ENCODE measurements at regions not wholly inside any gene's neighbourhood (a gene's known extent, or its start where the extent isn't known, plus 50 kb on each side); places are given as distances from the start of the nearest gene placed in this dataset.

DNA sequence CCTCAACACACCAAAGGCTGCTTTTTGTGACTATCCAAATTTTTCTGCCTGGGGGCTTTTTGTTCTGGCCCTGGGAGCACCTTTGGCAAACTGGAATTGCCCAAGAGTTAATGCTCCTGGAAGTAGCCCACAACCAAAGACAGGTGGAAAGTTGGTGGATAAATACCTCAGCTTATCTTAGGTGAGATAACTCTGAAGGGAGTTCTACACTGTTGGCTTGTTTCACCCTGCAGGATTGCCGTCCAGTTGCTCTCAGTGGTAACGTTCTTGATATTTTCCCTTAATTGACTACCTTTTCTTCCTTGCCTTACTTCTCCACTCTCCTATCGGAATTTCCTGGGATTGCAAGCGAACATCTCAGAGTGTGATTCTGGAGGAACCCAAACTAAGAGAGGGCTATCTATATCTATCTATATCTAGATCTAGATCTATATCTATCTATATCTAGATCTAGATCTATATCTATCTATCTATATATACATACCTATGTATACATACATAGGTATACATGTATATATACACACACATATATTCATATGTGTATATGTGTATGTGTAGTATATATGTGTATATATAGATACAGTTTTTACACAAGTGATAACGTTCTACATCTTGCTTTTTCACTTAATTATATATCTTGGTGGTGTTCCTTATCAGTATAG lies 82.6 kb upstream of the DHX15 start:
- no peak for DNase-seq

DNA sequence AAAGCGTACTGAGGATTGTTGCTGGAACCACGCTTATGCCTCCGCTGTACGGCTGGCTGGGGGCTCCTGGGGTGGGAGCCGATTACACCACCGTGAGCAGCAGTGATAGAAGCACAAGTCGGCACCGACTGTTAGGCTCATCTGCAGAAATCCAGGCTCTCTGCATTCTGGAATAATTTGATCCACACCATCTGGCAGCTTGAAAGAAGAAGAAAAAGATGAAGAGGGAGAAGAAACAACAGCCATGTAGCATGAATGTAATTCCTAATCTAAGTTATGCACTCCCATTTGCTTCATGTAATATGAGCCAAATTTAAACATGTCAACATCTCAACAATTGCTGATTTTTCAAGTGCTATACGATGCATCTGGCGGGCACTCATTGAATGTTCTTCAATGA lies 84.6 kb upstream of the DHX15 start:
- no peak for DNase-seq

DNA sequence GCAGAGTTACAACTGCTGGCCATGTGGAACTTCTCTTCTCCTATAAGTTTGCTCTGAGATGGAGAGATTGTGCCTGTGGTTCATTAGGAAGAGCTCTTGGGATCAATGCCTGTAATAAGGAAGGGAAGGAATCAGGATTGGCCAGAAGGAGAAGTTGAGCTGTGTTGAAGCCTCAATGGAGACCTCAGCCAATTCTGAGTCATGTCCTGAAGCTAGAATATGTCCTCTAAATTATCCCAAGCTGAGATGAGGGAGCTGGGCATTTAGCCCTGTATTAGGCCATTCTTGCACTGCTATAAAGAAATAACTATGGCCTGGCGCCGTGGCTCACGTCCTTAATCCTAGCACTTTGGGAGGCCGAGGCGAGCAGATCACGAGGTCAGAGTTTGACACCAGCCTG lies 85.4 kb upstream of the DHX15 start:
- no peak for DNase-seq

DNA sequence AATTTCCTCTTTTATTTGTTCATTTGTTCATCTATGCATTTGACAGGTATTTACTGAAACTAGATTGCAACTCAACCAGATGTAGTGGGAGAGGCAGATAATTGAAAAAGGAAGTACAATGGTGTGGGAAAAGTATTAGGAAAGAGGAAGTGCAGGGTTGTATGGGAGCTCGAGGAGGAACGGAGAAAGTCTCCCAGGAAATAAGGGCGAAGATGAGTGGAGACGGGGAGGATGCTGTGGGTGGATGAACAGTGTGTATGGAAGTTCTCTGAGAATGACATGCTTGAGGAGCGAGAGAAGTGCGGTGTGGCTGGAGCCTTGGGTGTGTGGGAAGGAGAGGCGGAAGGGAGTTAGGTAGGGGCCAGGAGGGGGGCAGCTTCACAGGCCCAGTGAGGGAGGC lies 87.5 kb upstream of the DHX15 start:
- DNase-seq = peak; percentile 16

DNA sequence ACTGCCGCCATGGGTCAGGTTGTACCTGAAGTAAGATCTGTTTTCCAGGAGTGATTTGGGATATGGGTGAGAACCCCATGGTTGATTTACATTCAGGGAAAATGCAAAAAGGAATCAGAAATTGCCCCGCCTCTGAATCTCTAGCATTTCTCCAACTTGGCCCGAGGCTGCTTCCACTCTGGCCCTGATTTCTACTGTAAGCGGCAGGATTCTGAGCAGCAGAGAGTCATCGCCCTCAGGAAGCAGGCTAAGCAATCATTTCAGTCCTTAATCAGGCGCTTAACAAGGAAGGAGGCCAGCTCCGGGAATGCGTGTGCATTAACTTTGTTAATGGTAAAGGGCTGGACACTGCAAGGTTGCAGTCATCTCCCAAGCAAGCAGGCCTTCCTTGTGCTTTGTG lies 88.5 kb upstream of the DHX15 start:
- DNase-seq = no peak

DNA sequence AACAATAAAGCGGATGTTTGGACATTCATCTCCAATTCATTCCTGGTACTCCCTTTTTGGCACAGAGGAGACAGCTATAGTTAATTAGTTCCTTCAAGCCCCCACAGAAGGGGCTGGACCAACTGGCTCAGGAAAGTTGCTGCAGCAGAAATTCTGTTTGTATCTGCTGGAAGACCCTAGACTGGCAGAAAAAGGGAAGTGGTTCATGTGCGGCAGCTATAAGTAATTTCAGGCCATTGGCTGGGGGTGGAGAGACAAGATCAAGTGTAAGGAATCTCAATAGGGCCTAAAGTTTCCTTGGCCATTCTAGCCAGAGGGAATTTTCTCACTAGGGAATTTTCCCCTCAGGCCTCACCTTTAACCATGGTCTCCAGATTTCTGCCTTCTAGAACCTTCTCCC lies 89.9 kb upstream of the DHX15 start:
- DNase-seq = peak; percentile 69

DNA sequence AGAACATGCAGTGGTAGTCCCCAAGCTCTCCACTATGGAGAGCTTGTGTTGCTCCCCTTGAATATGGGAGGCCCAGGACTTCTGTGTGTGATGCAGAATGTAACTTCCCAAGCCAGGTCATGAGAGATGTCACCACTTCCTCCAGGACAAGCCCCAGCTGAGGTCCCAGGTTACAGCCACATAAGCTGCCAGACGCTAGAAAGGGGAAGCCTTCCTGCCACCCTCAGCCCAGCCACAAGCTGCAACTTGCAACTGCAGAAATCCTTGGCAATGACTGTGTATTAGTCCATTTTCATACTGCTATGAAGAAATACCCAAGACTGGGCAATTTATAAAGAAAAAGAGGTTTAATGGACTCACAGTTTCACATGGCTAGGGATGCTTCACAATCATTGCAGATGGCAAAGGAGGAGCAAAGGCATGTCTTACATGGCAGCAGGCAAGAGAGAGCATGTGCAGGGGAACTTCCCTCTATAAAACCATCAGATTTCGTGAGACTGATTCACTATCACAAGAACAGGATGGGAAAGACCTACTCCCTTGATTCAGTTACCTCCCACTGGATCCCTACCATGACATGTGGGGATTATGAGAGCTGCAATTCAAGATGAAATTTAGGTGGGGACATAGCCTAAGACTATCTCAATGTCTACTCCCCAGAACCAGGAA lies 91.5 kb upstream of the DHX15 start:
- DNase-seq = peak; percentile 91

DNA sequence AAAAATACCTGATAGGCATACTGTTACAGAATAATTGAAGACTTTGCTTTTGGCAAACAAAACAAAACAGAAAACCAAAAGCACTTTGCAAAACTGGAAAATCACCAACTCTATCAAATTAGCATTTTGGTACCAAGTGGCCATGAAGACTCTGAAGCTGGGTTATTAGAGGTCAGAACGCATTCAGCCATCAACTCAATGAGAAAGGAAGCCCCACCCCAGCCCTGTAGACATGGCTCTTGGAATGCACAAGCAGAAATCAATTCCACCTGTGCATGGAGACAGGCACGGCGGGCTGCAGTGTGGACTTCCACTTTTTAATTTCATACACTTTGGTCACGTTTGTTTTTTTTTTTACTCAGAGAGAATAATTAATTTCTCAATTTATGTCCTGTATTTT lies 93.6 kb upstream of the DHX15 start:
- no peak for DNase-seq

DNA sequence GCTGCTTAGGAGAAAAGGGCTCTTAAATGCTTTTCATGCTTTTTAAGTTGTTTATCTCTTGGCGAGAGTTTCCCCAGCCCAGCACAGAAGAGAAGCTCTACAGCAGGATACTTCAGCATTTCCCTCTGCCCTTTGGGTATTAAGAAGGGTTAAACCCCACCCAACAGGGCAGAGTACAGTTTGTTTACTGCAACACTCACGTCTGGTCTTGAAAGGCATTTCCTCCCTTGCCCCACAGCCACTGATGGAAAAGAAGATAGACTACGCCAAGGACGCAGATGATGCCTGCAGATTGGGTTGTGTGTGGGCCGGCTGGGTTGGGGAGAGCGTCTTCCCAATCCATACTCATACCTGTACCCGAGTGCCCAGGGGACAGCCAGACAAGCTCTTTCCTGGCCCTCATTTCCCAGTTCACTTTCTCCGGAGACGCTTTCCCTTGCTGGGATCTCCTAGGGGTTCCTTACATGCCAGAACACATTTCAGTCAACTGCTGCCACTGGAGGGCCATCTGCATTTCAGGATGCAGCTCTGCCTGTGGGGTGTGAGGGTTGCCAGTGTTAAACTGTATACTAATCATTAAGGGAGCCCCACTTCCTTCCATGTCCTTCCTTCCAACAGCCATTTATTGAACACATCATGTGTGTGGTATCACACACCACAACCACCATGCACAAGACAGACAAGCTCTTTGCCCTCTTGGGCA lies 96.5 kb upstream of the DHX15 start:
- no peak for DNase-seq

DNA sequence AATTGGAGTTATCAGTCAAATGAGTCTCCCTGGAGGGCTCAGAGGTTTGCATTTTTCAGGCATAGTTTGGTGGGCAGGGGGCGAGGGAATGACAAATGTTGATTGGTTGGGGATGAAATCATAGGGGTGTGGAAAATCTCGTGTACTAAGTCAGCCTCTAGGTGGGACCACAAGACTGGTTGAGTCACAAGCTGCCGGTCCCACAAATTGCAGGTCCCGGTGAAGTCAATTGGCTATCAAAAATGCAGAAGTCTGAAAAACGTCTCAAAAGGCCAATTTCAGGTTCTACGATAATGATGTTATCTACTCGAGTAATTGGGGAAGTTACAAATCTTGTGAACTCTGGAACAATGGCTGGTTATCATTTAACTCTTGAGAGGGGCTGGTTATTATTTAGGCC lies 98.8 kb upstream of the DHX15 start:
- peak; percentile 71 for DNase-seq

DNA sequence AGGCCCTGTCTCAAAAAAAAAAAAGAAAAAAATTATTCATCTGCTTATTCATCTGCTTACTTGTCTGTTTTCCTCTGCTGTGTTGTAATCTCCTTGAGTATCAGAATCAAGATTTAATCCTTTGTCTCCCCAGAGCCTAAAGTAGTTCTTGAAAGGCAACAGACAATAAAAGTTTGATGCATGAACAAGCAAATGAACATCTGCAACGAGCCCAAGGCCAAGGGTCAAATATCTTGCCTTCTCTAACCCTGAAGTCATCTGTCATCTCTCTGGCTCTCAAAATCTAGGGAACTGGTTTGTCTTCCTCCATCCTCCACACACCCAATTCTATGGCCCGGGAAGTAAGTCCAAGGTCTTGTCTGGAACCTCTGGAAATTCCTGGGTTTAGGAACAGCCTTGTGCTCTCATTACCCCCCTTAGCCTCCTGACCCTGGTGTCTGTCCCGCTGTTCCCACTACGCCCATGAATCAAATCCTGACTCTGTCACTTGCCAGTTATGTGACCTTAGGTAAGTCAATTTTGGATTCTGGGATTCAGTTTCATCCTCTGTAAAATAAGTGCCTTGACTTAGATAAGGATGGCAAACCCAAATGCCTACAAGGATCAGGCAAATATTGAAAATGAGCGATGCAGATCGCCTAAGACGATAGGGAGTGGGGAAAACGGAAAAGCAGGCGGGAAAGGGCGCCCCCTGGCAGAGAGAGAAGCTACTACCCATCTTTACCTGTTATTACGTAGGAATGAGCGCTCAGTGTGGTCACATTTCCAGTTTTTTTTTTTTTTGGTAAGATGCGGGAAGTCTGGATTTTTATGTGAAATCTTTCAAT lies 102.7 kb upstream of the DHX15 start:
- no peak for DNase-seq

DNA sequence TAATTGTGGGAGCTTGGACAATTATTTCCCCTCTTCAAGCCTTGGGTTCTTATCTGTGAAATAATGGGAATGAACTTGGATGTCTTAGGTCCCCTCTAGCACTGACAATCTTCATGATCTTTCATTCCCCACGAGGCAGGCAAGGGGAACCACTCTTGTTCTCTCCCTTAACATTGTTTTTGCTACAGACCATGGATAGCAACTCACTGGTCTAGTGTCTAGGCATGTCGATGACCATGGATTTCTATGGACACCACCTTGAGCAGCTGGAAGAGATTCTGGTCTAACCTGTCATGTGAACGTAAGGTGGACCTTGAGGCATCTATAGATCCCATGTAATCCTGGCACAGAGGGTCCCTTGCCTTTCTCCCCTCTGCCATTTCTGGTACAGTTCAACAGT lies 104.1 kb upstream of the DHX15 start:
- no peak for DNase-seq

DNA sequence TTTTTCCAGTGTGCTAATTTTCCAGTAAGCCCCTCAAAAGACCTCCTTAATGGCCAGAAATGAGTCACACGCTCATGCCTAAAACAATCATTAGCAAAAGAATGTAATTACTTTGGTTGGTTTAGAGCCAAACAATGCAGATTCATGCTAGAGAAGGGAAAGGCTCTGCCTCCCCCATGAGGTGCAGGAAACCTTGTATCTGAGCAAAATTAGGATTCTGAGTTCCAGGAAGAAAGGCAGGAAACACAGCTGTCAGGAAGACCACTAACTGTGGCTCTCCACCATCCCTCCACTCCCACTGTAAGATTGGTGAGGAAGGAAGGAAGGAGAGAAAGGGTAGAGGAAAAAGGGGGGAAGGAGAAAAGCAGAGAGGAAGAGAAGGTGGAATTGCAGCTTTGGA lies 104.9 kb upstream of the DHX15 start:
- DNase-seq = no peak

DNA sequence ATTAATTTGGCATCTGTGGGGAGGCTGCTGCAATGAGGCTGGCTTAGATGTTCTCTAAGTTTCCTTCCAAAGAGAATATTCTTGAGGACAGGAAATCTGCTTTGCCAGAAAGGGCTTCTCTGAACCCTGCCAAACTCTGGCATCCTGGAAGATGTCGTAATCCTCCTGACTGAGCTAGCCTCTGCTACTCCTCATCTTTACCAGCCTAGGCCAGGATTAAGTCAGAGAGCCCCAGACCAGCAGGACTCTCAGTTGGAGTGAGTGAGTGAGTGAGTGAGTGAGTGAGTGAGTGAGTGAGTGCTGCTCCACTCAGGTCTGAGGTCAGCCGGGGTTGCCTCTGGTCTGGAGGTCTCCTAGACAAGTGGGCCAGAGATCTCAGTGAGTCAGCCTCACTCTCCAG lies 104.9 kb upstream of the SOD3 start:
- peak; percentile 28 for DNase-seq

DNA sequence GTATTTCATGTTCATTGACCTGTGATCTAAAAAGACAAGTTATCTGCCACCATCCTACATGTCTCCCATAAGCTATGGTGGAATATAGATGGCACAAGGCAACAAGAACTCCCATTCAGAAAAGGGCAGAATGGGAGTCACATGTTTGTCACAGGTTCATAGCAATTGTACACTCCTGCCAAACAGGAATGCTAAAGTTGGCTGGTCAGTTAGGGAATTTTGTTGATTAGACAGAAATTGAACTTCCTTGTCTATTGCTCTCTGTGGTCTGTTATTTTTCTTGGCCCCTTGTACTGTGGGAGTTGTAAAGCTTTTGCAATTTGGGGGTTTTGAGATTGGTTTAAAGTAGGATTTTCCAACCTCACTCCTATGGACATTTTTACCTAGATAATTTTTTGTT lies 101.7 kb upstream of the SOD3 start:
- DNase-seq = no peak

DNA sequence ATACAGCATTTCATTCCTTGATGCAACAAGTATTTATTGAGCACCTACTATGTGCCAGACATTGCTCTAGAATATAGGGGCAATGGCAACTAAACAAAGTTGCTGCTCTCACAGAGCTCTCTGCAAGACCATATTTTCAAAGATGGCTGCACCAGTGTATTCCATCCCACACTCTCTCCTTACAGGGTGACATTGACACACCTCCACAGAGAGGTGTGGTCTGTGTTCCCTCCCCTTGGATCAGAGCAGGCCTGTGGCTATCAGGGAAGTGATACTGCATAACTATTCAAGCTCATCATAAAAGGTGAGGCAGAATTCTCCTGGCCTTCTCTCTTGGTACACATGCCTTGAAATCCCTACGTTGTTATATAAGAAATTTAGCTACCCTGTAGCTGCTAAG lies 95.3 kb upstream of the SOD3 start:
- no peak for DNase-seq

DNA sequence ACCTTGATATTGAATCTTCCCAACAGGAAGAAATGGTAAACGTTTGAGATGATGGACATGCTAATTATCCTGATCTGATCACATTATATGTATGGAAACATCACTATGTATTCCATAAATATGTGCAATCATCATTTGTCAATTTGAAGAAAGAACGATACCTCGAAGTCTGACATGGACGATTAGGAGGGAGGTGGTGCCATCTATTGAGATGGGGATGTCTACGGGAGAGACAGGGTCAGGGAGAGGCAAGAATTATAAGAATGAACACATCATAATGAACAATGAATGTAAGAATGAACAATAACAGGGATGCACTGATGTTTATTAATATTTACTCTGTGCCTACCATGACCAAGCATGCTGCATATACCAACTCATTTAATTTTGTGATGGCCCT lies 93.7 kb upstream of the SOD3 start:
- no peak for DNase-seq

DNA sequence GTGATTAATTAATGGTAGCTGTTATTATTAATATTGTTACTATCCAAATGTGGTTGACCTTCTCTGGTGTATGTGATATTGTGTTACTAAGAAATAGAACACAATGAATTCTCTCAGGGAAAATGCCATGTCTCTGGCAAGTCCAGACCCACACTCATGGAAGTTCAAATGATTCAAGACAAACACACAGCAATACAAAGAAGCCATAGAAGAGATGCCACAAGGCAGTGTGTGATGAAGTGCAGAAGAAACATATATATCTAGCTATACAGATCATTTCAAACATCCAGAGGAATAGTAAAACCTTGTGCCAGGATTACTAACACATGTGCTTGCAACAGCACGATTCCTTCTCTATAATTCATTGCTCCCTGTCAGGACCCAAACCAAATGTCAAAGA lies 93.1 kb upstream of the SOD3 start:
- DNase-seq = no peak

DNA sequence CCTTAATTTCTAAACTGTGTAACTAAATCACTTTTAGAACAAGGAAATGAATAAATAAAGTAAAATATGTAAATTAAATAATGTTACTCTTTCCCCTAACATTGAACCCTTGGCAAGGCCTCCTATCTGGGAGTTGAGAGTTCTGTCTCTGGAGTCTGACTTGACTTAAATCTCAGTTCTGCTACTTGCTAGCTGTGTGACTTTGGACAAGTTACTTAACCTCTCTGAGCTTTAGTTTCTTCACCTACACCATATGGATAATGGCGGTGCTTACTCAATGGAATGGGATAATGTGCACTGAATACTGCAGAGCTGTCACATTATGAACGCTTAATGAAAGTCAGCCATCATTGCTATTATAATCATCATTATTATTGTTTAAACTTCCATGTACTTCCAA lies 92.1 kb upstream of the SOD3 start:
- DNase-seq = no peak

DNA sequence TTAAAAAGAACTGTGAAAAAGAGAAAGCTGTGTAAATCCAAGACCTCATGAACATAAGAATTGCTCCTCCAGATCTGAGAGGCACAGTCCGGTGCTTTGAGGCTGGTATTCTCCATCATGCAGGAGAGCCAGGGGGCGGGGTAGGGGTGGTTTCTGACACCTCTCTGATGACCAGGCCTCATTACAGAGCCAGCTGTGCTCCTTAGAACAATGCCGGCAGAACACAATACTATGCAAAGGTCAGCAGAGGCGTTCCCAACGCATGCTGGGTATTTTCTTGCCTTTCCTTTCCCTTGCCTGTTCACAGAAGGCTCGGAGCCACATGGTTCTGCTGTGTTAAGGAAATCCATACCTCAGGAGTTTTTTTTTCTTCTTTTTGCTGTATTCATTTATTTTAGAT lies 91.2 kb upstream of the SOD3 start:
- no peak for DNase-seq

DNA sequence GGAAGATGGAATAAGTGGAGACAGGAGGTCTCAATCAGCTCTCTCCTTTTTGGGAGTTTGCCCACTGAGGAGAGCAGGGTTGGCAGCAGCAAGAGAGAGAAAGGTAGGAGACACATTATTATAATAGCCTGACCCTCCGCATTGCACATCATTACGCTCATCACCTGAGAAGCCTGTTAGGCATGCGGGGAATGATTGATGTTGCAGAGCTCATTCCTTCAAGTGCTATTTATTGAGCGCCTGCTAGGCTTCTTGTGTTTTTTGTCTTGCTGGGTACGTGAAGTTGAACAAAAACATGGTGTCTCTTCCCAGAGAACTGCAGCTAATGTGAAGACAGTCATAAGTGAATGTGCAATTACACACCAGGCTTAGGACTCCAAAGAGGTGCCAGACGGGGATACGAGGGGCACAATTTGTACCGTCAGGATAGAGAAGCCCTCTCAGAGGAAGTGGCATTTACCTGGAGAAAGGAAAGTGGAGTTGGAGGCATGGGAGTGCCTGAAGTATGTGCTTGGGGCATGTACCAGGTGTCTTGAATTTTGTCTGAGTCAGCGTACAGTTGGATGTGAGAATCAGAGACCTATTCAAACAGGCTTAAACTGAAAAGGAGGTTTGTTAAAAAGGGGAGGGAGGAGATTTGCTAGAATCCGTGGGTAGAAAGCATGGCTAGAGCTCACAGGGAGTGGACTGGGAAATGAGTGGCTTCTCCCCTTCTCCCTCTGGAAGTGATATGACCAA lies 90.2 kb upstream of the SOD3 start:
- no peak for DNase-seq

DNA sequence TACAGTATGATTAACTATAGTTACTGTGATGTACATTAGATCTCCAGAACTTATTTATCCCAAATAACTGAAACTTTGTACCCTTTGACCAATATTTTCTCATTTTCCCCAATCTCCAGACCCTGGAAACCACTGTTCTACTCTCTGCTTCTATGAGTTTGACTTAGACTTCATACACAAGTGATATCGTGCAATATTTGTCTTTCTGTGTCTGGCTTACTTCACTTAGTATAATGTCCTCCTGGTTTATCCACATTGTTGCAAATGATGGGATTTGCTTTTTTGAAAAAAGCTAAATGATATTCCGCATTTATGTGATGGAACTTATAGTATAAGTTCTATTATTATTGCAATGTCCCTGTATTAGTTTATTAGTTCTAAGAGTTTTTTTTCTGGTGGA lies 81.8 kb upstream of the SOD3 start:
- DNase-seq = no peak

DNA sequence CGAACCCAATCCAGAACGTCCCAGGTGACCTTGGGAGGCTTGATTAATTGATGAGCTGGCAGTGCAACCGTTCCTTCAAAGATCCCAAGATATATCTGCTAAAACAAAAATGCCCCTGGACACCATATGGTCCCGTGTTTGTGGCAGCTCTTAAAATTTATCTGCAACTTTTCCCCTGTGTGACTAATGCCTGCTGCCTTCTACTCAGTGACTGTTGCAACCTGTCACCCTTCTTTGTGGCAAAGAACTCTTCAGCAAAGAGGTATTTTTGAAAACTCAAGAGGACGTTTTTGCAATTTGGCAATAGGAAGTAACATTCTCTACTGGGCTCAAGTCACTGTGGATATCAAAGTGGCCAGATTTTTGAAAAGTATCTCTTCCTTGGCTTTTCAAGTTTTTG lies 75.8 kb upstream of the SOD3 start:
- peak; percentile 30 for DNase-seq
